ENCODE measurements at regions not wholly inside any gene's neighbourhood (a gene's known extent, or its start where the extent isn't known, plus 50 kb on each side); places are given as distances from the start of the nearest gene placed in this dataset.
A peak's percentile ranks its signal among the peaks of the same experiment; 100 is the strongest.
"Not testable (repeated sequence)": the region's sequence is repeated elsewhere in the genome, so short reads cannot be mapped to it uniquely, and the experiment has no call there.

GRCh38 chr3:71958533-71958932, 173.6 kb upstream of the PROK2 start:
- no peaks in the 10 kb centered on the region for H3K36me3 Mint-ChIP-seq (ENCODE audit: low read depth)
- DNase-seq (ENCODE audit: low spot score): no peak
- peaks cover 20% of the 10 kb centered on the region for H3K4me1 Mint-ChIP-seq (ENCODE audit: low read depth)
- H3K27ac Mint-ChIP-seq: no peak overlapping the region
- no peaks in the 10 kb centered on the region for H3K27me3 Mint-ChIP-seq (ENCODE audit: low read depth)
- H3K9me3 Mint-ChIP-seq: no peaks in the 10 kb centered on the region
- H3K4me3 Mint-ChIP-seq: no peak overlapping the region

GRCh38 chr3:71956716-71957115, 171.8 kb upstream of the PROK2 start:
- no peak for DNase-seq (ENCODE audit: low spot score)
- H3K9me3 Mint-ChIP-seq: no peaks in the 10 kb centered on the region
- peaks cover 23% of the 10 kb centered on the region for H3K4me1 Mint-ChIP-seq (ENCODE audit: low read depth)
- H3K27ac Mint-ChIP-seq: no peak overlapping the region
- H3K4me3 Mint-ChIP-seq: no peak overlapping the region
- H3K36me3 Mint-ChIP-seq (ENCODE audit: low read depth): no peaks in the 10 kb centered on the region
- H3K27me3 Mint-ChIP-seq (ENCODE audit: low read depth): no peaks in the 10 kb centered on the region

- H3K36me3 Mint-ChIP-seq (ENCODE audit: low read depth): no peaks in the 10 kb centered on the region
Measured at GRCh38 chr3:71956069-71956340, 171.1 kb upstream of the PROK2 start.

GRCh38 chr3:71955240-71956068, 170.5 kb upstream of the PROK2 start:
- DNase-seq (ENCODE audit: low spot score): peak; percentile 19
- H3K27ac Mint-ChIP-seq: no peak overlapping the region
- H3K36me3 Mint-ChIP-seq (ENCODE audit: low read depth): no peaks in the 10 kb centered on the region
- H3K4me3 Mint-ChIP-seq: no peak overlapping the region
- H3K9me3 Mint-ChIP-seq: no peaks in the 10 kb centered on the region
- peaks cover 23% of the 10 kb centered on the region for H3K4me1 Mint-ChIP-seq (ENCODE audit: low read depth)
- H3K27me3 Mint-ChIP-seq (ENCODE audit: low read depth): no peaks in the 10 kb centered on the region

More at GRCh38 chr3:71956069-71956340, 171.1 kb upstream of the PROK2 start:
- no peaks in the 10 kb centered on the region for H3K9me3 Mint-ChIP-seq
- H3K27me3 Mint-ChIP-seq (ENCODE audit: low read depth): no peaks in the 10 kb centered on the region
- no peak overlapping the region for H3K27ac Mint-ChIP-seq
- H3K4me3 Mint-ChIP-seq: no peak overlapping the region
- no peak for DNase-seq (ENCODE audit: low spot score)
- peaks cover 23% of the 10 kb centered on the region for H3K4me1 Mint-ChIP-seq (ENCODE audit: low read depth)

GRCh38 chr3:71951842-71952241, 166.9 kb upstream of the PROK2 start:
- Mint-ChIP-seq H3K9me3 (no peaks in the 10 kb centered on the region), H3K4me1 (ENCODE audit: low read depth) (peaks cover 10% of the 10 kb centered on the region), H3K27ac (no peak overlapping the region), H3K27me3 (ENCODE audit: low read depth) (no peaks in the 10 kb centered on the region), H3K36me3 (ENCODE audit: low read depth) (no peaks in the 10 kb centered on the region), H3K4me3 (no peak overlapping the region)
- DNase-seq (ENCODE audit: low spot score): no peak

- Mint-ChIP-seq H3K36me3 (ENCODE audit: low read depth) (no peaks in the 10 kb centered on the region), H3K9me3 (no peaks in the 10 kb centered on the region), H3K27ac (no peak overlapping the region), H3K4me1 (ENCODE audit: low read depth) (peaks cover 10% of the 10 kb centered on the region), H3K27me3 (ENCODE audit: low read depth) (no peaks in the 10 kb centered on the region), H3K4me3 (no peak overlapping the region)
- DNase-seq (ENCODE audit: low spot score): no peak
Measured at GRCh38 chr3:71951361-71951760, 166.4 kb upstream of the PROK2 start.

- Mint-ChIP-seq H3K9me3 (no peaks in the 10 kb centered on the region), H3K36me3 (ENCODE audit: low read depth) (no peaks in the 10 kb centered on the region), H3K27me3 (ENCODE audit: low read depth) (peaks cover 6% of the 10 kb centered on the region), H3K27ac (no peak overlapping the region), H3K4me3 (no peak overlapping the region), H3K4me1 (ENCODE audit: low read depth) (peaks cover 5% of the 10 kb centered on the region)
- no peak for DNase-seq (ENCODE audit: low spot score)
Measured at GRCh38 chr3:71949442-71949841, 164.5 kb upstream of the PROK2 start.

GRCh38 chr3:71944482-71945065, 159.6 kb upstream of the PROK2 start:
- peaks cover 18% of the 10 kb centered on the region for H3K27me3 Mint-ChIP-seq (ENCODE audit: low read depth)
- H3K4me1 Mint-ChIP-seq (ENCODE audit: low read depth): no peaks in the 10 kb centered on the region
- H3K4me3 Mint-ChIP-seq: no peak overlapping the region
- H3K9me3 Mint-ChIP-seq: no peaks in the 10 kb centered on the region
- no peak overlapping the region for H3K27ac Mint-ChIP-seq
- no peaks in the 10 kb centered on the region for H3K36me3 Mint-ChIP-seq (ENCODE audit: low read depth)
- DNase-seq (ENCODE audit: low spot score): no peak

GRCh38 chr3:71942432-71943187, 157.7 kb upstream of the PROK2 start:
- no peak overlapping the region for H3K4me3 Mint-ChIP-seq
- H3K9me3 Mint-ChIP-seq: no peaks in the 10 kb centered on the region
- no peaks in the 10 kb centered on the region for H3K4me1 Mint-ChIP-seq (ENCODE audit: low read depth)
- no peak overlapping the region for H3K27ac Mint-ChIP-seq
- H3K27me3 Mint-ChIP-seq (ENCODE audit: low read depth): peaks cover 18% of the 10 kb centered on the region
- no peaks in the 10 kb centered on the region for H3K36me3 Mint-ChIP-seq (ENCODE audit: low read depth)
- DNase-seq (ENCODE audit: low spot score): no peak

GRCh38 chr3:71940486-71940885, 155.5 kb upstream of the PROK2 start:
- Mint-ChIP-seq H3K36me3 (ENCODE audit: low read depth) (no peaks in the 10 kb centered on the region), H3K9me3 (no peaks in the 10 kb centered on the region), H3K4me3 (no peak overlapping the region), H3K27me3 (ENCODE audit: low read depth) (peaks cover 17% of the 10 kb centered on the region), H3K27ac (no peak overlapping the region), H3K4me1 (ENCODE audit: low read depth) (no peaks in the 10 kb centered on the region)
- DNase-seq (ENCODE audit: low spot score): no peak

- peaks cover 12% of the 10 kb centered on the region for H3K27me3 Mint-ChIP-seq (ENCODE audit: low read depth)
- H3K27ac Mint-ChIP-seq; H3K4me1 Mint-ChIP-seq (ENCODE audit: low read depth); H3K4me3 Mint-ChIP-seq; H3K9me3 Mint-ChIP-seq; H3K36me3 Mint-ChIP-seq (ENCODE audit: low read depth); DNase-seq (ENCODE audit: low spot score): not testable (repeated sequence)
Measured at GRCh38 chr3:71938081-71938480, 153.1 kb upstream of the PROK2 start.

GRCh38 chr3:71936681-71937080, 151.7 kb upstream of the PROK2 start:
- no peak for DNase-seq (ENCODE audit: low spot score)
- Mint-ChIP-seq H3K27ac (no peak overlapping the region), H3K4me1 (ENCODE audit: low read depth) (no peaks in the 10 kb centered on the region), H3K27me3 (ENCODE audit: low read depth) (peaks cover 8% of the 10 kb centered on the region), H3K36me3 (ENCODE audit: low read depth) (no peaks in the 10 kb centered on the region), H3K4me3 (no peak overlapping the region), H3K9me3 (no peaks in the 10 kb centered on the region)

GRCh38 chr3:71934520-71935270, 149.7 kb upstream of the PROK2 start:
- H3K4me3 Mint-ChIP-seq: no peak overlapping the region
- H3K27me3 Mint-ChIP-seq (ENCODE audit: low read depth): peaks cover 3% of the 10 kb centered on the region
- DNase-seq (ENCODE audit: low spot score): no peak
- H3K36me3 Mint-ChIP-seq (ENCODE audit: low read depth): no peaks in the 10 kb centered on the region
- no peaks in the 10 kb centered on the region for H3K4me1 Mint-ChIP-seq (ENCODE audit: low read depth)
- no peaks in the 10 kb centered on the region for H3K9me3 Mint-ChIP-seq
- H3K27ac Mint-ChIP-seq: no peak overlapping the region

- no peak overlapping the region for H3K4me3 Mint-ChIP-seq
- peaks cover 1% of the 10 kb centered on the region for H3K4me1 Mint-ChIP-seq (ENCODE audit: low read depth)
- H3K36me3 Mint-ChIP-seq (ENCODE audit: low read depth): no peaks in the 10 kb centered on the region
- no peak overlapping the region for H3K27ac Mint-ChIP-seq
- H3K9me3 Mint-ChIP-seq: no peaks in the 10 kb centered on the region
- DNase-seq (ENCODE audit: low spot score): no peak
- H3K27me3 Mint-ChIP-seq (ENCODE audit: low read depth): peaks cover 3% of the 10 kb centered on the region
Measured at GRCh38 chr3:71931922-71932321, 147.0 kb upstream of the PROK2 start.
